Endodermal cell (in vitro differentiated cells): ENCODE measurements at regions not wholly inside any gene's neighbourhood (a gene's known extent, or its start where the extent isn't known, plus 50 kb on each side); places are given as distances from the start of the nearest gene placed in this dataset.

Source experiments
- DNase-seq: peaks from one replicate; pipeline ENCODE4 v3.0.0-alpha.2; 2017
- H3K27ac ChIP-seq: 2 replicates; pipeline ENCODE4 v1.5.1; 2013; ENCODE audit warnings: mild to moderate bottlenecking, low read depth, low read length, moderate library complexity
- H3K27me3 ChIP-seq: 2 replicates; pipeline ENCODE4 v1.6.1; 2013; ENCODE audit warnings: mild to moderate bottlenecking, low read length, moderate library complexity; ENCODE audit not compliant: insufficient read depth, control insufficient read depth, poor library complexity, severe bottlenecking
- H3K36me3 ChIP-seq: 2 replicates; pipeline ENCODE4 v1.7.0; 2013; ENCODE audit warnings: mild to moderate bottlenecking, low read length, moderate library complexity; ENCODE audit not compliant: control insufficient read depth, insufficient read depth
- H3K4me1 ChIP-seq: one replicate; pipeline ENCODE4 v1.7.0; 2013; ENCODE audit warnings: low read length; ENCODE audit not compliant: control insufficient read depth, insufficient read depth
- H3K4me3 ChIP-seq: 2 replicates; pipeline ENCODE4 v1.5.1; 2013; ENCODE audit warnings: mild to moderate bottlenecking, low read length, moderate library complexity
- H3K9ac ChIP-seq: 2 replicates; pipeline ENCODE4 v1.6.1; 2013; ENCODE audit warnings: mild to moderate bottlenecking, low read length, moderate library complexity; ENCODE audit not compliant: poor library complexity, severe bottlenecking; ENCODE audit errors: extremely low read depth
- H3K9me3 ChIP-seq: 2 replicates; pipeline ENCODE4 v1.6.1; 2013; ENCODE audit warnings: mild to moderate bottlenecking, low read length, moderate library complexity; ENCODE audit not compliant: control insufficient read depth
- H3K27ac Mint-ChIP-seq: 2 replicates; pipeline ENCODE4 v1.8.0; 2020; ENCODE audit warnings: mixed read lengths
- H3K27me3 Mint-ChIP-seq: 2 replicates; pipeline ENCODE4 v1.8.0; 2021; ENCODE audit warnings: mild to moderate bottlenecking, mixed read lengths; ENCODE audit not compliant: insufficient read depth
- H3K36me3 Mint-ChIP-seq: 2 replicates; pipeline ENCODE4 v1.8.0; 2020; ENCODE audit warnings: low read depth, mixed read lengths
- H3K4me1 Mint-ChIP-seq: 2 replicates; pipeline ENCODE4 v1.8.0; 2020; ENCODE audit warnings: mixed read lengths
- H3K4me3 Mint-ChIP-seq: 2 replicates; pipeline ENCODE4 v1.8.0; 2020; ENCODE audit warnings: mild to moderate bottlenecking, moderate library complexity, mixed read lengths
- H3K9me3 Mint-ChIP-seq: 2 replicates; pipeline ENCODE4 v1.8.0; 2020; ENCODE audit warnings: mild to moderate bottlenecking, mixed read lengths
- CTCF ChIP-seq: fragments of 200-600 bp; sonication (generic); conservative IDR thresholded peaks from 2 replicates; pipeline ENCODE4 v1.5.0; 2021; ENCODE audit warnings: antibody characterized with exemption, mild to moderate bottlenecking
- WGBS, 2 experiments: methylation state at CpG; one replicate each; pipeline versions ENCODE4 v1.1.5 to v1.1.7; 2013; ENCODE audit warnings: missing lambda C conversion rate in 2 of 2, mixed read lengths in 1 of 2; ENCODE audit not compliant: insufficient coverage in 1 of 2, insufficient read length in 1 of 2; 5-methylcytosine and 5-hydroxymethylcytosine counted together

GRCh38 chr2:83842421-83842820 is 616.7 kb downstream of the SUCLG1 start:
- H3K4me1 ChIP-seq = no peaks in the 10 kb centered on the region
- no peak for DNase-seq
- H3K4me3 ChIP-seq = no peak overlapping the region
- H3K27ac ChIP-seq = no peak overlapping the region
- no peak overlapping the region for H3K9ac ChIP-seq
- H3K4me3 Mint-ChIP-seq = no peak overlapping the region
- H3K9me3 ChIP-seq = no peaks in the 10 kb centered on the region
- H3K9me3 Mint-ChIP-seq = no peaks in the 10 kb centered on the region
- H3K27me3 ChIP-seq = no peaks in the 10 kb centered on the region
- no peak overlapping the region for H3K27ac Mint-ChIP-seq
- H3K36me3 ChIP-seq = no peaks in the 10 kb centered on the region
- no peaks in the 10 kb centered on the region for H3K27me3 Mint-ChIP-seq
- TF ChIP-seq CTCF = no peak
- no peaks in the 10 kb centered on the region for H3K4me1 Mint-ChIP-seq
- H3K36me3 Mint-ChIP-seq = no peaks in the 10 kb centered on the region

DNA sequence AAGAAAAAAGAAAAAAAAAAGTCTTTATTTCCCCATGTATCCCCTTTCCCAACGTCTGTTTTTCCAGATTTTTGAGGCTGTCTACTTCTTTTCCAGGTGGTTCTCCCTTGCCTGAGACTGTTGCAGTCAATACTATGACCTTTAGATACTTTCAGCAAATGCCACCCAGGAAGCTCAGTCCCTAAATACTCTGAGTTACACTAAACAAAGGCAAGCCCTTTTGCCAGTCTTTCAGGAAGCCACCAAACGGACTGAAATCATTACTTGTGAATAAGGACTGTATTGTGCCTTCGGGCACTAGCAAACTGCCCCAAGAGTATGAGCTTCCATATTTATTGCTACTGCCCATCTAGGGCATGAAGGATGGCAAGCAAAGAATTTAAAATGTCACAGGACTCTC is 621.3 kb downstream of the SUCLG1 start:
- Mint-ChIP-seq H3K9me3 (no peaks in the 10 kb centered on the region), H3K36me3 (no peaks in the 10 kb centered on the region), H3K27me3 (no peaks in the 10 kb centered on the region), H3K4me3 (no peak overlapping the region), H3K4me1 (peaks cover 8% of the 10 kb centered on the region), H3K27ac (no peak overlapping the region)
- Histone ChIP-seq H3K4me1 (no peaks in the 10 kb centered on the region), H3K36me3 (no peaks in the 10 kb centered on the region), H3K27ac (no peak overlapping the region), H3K27me3 (no peaks in the 10 kb centered on the region), H3K9me3 (no peaks in the 10 kb centered on the region), H3K4me3 (no peak overlapping the region), H3K9ac (no peak overlapping the region)
- WGBS, 2 experiments = 72 to 80% methylated on average over 2 to 3 of the region's 3 CpGs
- TF ChIP-seq CTCF = no peak
- no peak for DNase-seq

GRCh38 chr2:83827618-83828017 is 631.5 kb downstream of the SUCLG1 start:
- H3K4me1 ChIP-seq = no peaks in the 10 kb centered on the region
- no peak overlapping the region for H3K4me3 ChIP-seq
- Mint-ChIP-seq H3K27ac (no peak overlapping the region), H3K36me3 (no peaks in the 10 kb centered on the region), H3K4me3 (no peak overlapping the region), H3K4me1 (peaks cover 8% of the 10 kb centered on the region), H3K9me3 (no peaks in the 10 kb centered on the region), H3K27me3 (no peaks in the 10 kb centered on the region)
- H3K27me3 ChIP-seq = no peaks in the 10 kb centered on the region
- H3K27ac ChIP-seq = no peak overlapping the region
- TF ChIP-seq CTCF = peak; percentile 57
- no peaks in the 10 kb centered on the region for H3K9me3 ChIP-seq
- DNase-seq = no peak
- no peaks in the 10 kb centered on the region for H3K36me3 ChIP-seq
- no peak overlapping the region for H3K9ac ChIP-seq
- 100% methylated on average over 1 to 2 of the region's 2 CpGs for WGBS, 2 experiments
